Muscle of back (tissue), 3 donors: ENCODE measurements at regions not wholly inside any gene's neighbourhood (a gene's known extent, or its start where the extent isn't known, plus 50 kb on each side); places are given as distances from the start of the nearest gene placed in this dataset.
A peak's percentile ranks its signal among the peaks of the same experiment; 100 is the strongest.
"Not testable (repeated sequence)": the region's sequence is repeated elsewhere in the genome, so short reads cannot be mapped to it uniquely, and the experiment has no call there.

Experiments
- DNase-seq, 3 donors: peaks; one replicate each; pipeline versions ENCODE4 v3.0.0 to v3.0.0-alpha.2; 2013

DNA sequence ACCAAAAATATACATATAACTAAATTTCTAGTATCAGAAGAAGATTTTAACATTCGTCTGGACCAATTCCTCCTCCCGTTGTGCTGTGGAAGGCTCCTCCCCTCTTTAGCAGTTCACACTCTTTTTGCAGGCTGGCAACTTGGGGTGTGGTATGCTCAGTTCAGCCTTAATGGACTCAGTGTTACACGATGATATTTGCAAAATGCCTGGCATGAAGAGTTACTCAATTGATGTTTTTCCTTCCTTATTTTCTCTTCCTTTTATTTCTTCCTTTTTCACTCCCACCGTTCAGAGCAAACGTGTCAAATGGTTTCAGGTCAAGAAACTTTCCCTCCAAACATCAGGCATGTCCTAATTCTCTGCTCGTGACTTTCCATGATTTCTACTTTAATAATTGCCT, 248.3 kb downstream of the PHF14 start:
- no peak for DNase-seq

DNA sequence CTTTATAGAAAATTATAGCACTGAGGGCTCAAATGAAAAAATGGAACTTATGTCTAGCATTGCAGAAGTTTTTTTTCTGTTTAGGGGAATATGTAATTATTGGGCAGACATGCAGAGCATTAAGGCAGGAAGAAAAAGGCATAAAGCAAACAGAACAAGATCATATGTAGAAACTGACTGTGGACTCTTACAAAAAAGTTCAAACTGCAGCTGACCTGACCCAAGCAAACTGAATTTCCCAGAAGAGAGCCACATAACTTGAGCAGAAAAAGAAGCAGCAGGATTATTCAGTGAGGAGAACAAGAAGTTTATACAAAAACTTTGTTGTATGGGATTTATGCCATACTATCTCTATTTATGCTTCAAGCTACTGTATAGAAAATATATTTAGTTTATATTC, 250.9 kb downstream of the PHF14 start:
- DNase-seq = no peak

DNA sequence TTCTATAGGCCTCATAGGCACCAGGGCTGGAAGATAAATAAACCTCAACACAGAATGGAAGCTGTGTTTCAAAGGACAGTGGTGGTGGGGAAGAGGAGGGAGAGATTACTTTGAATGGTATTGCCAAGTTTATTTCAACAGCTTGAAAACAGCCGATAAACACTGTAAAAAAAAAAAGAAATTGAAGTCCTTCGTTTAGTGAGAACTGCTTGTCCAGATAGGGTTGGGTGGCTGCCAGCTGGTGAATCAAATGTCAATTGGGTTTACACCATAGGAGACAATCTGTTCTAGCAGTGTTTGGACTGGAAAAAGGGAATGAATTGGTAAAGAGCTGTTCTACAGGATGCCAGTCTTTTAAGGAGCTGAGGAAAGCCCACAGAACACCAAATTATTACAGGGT, 254.8 kb downstream of the PHF14 start:
- peak in 1 of 3 donors; percentile 30 for DNase-seq

DNA sequence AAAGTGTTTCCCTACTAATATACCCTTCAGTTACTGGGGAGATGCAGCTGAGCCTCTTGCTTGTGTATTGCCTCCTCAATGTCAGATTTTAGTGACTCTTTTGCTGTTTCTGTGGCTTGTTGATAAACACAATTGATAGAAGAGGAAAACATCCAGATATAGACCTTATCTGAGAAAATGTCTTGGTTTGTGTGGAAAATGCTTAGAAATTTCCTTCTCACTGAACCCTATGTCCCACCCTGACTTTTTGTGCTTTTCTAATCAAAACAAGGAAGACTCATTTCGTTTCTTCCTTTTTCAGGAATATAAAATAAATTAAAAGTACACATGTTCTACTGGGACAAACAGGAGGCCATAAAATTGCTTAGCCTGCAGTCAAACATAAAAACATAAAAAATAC, 257.5 kb downstream of the PHF14 start:
- DNase-seq = no peak

DNA sequence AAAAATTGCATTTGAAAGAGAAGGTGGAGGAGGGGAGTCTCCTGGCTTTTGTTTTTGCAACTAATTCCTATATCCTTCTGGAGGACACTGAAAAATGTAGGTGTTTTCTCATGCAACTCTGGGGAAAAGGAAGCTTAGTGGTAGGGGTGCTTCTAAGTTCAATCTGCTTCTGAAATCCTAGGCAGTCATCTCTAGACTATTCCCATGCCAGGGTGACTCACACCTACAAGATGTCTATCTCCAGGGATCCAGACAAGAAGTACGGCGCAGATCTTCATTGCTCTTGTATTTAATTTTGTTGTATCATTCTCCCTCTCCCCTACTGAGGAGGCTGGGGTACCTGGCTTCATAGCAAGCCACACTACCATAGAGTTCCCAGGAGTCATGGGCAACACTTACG, 258.8 kb downstream of the PHF14 start:
- no peak for DNase-seq

DNA sequence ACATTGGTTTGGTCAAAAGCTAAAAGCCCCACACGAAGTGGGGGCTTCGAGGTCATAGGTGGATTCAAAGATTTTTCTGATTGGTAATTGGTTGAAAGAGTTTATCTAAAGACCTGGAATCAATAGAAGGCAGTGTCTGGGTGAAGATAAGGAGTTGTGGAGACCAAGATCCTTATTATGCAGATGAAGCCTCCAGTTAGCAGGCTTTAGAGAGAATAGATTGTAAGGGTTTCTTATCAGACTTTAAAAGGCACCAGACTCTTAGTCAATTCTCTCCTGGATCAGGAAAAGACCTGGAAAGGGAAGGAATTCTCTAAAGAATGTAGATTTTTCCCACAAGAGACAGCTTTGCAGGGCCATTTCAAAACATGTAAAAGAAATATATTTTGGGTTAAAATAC, 260.2 kb downstream of the PHF14 start:
- no peak for DNase-seq

DNA sequence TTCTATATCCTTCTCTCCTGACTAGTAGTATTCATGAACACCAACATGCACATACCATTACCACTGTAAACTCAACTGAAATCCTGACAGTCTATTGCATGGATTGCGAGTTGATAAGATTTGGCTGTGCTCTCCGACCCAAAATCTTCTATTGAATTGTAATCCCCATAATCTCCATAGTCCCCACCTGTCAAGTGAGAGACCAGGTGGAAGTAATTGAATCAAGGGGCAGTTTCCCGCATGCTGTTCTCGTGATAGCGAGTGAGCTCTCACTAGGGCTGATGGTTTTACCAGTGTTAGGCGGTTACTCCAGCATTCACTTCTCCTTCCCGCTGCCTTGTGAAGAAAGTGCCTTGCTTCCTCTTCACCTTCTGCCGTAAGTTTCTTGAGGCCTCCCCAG, 261.8 kb downstream of the PHF14 start:
- DNase-seq = no peak

DNA sequence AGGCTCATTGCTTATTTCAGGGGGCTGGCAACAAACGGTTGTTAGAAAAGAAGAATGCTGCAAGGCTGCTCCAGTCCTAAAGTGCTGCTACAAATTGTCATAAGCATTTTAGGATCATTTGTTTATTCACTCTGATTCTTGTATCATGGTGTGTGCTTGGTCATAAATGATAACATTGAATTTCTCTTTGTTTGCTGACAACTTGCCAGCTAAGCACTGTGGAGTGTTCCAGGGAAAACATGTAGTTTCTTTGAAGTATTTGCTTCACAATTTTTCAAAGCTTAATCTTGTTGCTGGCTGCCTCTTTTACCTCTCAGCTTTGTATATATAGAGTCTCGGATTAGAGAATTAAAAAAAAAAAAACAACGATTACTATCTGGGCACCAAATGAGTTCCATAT, 263.0 kb downstream of the PHF14 start:
- DNase-seq = no peak

DNA sequence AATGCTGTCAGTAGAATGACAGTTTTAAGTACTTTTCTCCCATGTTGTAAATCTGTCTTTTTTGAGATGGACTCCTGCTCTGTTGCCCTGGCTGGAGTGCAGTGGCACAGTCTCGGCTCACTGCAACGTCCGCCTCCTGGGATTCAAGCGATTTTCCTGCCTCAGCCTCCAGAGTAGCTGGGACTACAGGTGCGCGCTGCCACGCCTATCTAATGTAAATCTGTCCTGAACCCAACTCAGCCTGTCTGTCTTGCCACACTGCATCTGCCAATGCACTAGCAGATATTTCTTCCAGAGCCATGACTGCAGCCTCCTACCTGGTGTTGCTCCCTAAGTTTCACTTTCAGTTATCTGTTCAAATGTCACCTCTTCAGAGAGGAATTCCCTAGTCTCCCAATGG, 264.1 kb downstream of the PHF14 start:
- DNase-seq = no peak

DNA sequence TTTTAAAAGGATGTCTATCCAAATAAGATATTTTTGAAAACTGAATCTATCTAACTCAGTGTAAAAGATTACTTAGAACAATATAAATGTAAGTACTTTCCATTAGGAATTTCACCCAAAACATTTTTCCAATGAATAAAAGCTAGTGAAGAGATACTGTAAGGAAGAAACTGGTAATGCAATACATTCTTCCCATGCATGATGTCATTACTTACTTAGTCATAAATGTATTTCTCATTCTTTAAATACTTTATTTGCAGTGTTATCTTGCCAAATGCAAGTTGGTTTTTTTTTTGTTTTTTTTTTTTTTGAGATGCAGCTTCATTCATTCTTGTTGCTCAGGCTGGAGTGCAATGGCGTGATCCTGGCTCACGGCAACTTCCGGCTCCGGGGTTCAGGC, 265.6 kb downstream of the PHF14 start:
- peak in 1 of 3 donors; percentile 33 for DNase-seq

DNA sequence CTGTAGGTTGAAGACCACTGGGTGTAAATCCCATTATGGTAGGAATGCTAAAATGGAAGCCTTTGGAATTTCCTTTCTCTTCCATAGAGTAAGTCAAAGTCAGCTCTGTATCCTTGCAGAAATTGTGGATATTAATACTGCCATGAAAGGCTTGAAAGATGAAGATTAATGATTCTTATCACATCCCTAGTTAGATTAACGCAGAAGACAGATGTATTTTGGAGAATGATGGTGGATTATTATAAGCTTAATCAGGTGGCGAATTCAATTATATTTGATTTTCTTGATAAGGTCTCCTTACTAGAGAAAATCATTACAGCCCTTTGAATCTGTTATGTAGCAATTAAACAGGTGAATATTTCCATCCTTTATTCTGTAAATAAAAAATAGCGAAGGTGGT, 270.1 kb downstream of the PHF14 start:
- DNase-seq = no peak

DNA sequence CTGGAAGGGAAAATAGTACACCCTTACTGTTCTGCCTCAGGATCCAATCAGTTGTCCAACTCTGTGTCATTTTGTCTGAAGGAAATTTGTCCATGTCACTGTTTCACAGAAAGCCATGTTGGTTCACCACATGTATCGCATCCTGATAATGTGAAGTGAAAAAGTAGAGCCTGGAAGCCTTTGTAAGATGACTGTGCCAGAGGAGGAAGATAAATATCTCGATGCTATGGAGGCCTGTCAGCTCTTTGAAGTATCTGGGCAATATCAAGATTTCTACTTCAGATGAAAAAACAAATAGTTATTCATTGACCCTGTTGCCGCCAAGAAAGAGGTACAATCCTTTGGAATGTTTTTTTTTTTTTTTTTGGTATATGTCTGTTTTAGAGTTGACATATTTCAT, 270.5 kb downstream of the PHF14 start:
- DNase-seq = no peak

DNA sequence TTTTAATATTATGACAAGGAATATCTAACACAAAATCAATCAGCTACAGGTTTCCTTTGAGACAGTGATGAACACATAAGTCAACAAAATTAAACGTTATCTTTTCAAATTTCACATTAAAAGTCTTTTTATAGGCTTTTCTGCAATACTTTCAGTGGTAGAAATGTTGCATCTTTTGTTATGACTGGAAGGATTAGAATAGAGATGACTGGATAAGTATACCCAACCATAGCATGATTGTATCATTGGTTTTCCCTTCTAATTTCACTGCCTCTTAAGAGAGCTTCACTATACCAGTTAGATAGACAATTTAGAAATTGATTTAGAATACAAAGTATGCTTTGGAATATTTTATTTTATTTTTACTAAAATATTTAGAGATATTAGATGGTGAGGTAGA, 273.9 kb downstream of the PHF14 start:
- no peak for DNase-seq

DNA sequence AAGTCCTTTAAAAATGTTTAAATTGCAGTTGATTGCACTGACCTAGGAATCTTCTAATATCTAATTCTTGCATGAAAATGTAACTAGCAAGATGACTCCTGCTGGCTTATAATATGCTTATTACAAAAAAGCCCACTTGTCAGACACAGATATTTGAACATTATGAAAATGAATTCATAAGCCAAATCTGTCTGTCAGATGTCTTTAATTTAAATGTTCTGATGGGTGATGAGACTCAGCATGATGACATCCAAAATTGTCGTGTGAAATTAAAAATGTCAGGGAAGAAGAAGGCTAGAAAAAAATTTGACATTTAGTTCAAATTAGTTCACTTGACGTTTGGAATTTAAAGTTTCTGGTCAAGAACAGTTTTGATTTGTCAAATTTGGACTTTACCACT, 277.8 kb downstream of the PHF14 start:
- DNase-seq = no peak

DNA sequence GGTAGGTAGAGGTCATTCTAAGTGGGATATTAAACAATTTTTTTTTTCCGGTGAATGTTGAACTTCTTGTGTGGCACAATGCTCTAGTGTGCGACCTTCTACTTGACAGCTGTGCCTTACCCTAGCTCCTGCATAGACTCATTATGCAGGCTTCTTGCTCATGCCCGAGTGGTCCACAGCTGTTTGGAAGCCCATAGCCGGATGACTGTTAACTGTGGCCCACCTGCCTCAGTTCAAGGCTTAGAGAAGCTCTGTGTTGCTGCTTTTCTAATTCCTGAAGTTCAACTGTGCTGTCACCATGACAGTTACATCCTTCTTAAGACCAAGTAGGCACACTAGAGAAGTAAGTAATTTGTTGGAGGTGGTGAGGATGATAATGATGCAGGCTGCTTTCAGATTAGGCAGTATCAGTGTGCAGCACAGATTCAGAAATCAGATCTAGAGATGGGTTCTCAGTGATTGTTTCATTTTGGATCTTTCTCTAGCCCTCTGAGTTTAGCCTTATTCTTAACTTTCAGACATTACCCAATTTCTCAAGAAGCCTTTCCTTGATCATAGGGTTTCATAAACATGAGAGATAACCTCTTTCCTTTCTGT, 278.4 kb downstream of the PHF14 start:
- DNase-seq = no peak

DNA sequence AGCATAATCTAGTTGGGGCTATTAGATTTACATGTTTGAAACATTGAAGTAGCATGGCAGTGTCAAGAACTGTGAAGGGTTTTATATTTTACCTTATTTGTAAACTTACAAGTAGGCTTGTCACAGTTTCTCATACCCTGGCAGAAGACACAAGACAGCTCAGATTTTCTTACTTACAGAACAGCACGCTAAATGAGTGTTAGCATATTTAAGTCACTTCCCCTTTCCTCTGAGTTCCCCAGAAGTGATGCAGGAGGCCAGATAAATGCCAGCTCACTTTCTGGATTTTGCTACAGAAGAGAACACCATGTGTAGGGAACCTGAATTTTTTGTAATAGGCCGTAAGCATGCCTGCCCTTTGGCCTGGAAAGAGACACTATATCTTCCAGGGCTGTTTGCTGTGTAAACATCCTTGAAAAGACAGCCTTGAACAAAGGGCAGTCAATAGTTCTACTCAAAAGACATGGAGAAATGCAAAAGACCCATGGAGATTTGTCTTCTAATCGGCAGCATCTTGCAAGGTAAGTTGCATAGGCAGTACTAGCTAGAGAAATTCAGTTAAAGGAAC, 279.1 kb downstream of the PHF14 start:
- DNase-seq = no peak

DNA sequence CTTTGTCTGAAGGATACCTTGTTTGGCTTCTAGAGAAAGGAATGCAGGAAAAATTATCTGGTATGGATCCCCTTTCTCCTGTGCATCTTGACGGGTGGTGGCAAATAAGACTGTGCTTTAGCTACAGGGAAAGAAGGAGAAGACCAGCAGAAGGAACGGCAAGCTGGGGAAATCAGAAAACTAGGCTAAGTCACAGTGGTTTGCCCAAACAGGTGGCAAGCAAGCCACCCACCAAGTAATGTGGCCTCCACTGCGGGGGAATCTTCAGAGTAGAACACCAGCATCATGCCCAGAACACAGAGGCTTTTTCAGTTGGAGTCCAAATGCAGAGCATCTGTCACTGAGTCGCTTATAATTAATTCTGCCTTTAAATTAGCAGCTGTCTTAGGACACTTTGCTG, 282.8 kb downstream of the PHF14 start:
- no peak for DNase-seq

DNA sequence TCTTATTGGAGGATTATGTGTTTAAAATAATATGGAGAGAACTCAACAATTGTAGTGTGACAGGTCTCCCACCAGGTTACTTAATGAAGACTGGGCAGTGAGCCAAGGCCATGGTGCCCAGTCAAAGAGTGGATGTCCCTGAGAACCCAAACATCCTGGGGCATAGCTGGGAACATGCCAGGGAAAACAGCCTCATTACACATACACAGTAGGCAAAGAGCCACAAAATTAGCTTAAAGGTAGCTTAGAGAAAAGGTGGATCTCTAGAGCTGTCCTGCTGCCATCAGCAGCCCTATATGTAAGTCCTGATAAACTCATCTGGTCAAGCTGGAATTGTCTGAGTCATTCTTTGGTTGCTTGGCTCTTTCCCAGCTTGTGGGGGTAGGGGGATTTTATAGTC, 287.8 kb downstream of the PHF14 start:
- DNase-seq = no peak

DNA sequence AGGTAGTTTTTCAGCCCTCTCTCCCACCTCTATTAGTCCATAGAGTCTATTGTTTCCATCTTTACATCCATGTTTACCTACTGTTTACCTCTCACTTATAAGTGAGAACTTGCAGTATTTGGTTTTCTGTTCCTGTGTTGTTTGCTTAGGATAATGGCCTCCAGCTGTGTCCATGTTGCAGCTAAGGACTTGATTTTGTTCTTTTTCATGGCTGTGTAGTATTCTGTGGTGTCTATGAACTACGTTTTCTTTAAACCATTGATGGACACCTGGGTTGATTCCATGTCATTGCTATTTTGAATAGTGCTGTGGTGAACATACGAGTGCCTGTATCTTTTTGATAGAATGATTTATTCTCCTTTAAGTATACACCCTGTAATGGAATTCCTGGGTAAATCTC, 292.4 kb downstream of the PHF14 start:
- no peak for DNase-seq

DNA sequence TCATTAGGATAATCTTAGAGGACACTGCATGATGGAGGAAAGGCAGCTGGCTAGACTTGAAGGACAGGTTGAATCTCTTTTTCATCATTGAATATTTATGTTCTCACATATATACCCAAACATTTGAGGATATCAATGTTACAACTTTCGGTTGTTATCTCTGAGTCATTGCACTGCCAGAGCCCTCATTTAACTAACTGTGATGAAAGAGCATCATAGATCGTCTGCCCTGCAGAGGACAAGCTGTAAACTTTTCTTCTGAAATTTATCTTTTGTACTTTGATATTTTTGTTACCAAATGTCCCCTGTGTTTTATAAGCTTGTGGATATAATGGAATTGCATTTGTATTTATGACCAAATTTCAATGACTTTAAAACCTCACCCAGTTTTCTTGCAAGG, 298.7 kb downstream of the PHF14 start:
- no peak for DNase-seq

DNA sequence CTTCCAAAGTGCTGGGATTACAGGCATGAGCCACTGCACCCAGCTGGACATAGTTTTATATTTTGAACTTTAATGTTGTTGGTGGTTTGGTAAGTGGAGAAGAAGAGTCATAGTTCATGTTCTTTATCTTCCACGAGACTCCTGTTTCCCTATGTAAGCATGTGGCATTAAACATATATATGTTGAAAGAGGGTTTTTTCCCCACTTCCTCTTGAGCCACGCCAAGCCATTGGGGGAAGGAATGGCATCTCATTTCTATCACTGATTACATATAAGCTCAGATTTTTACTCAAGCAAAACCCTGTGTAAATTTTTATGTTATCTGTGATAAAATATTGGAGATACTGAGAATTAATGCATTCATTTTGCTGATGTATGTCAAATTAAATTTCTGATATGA, 300.4 kb downstream of the PHF14 start:
- DNase-seq = no peak

DNA sequence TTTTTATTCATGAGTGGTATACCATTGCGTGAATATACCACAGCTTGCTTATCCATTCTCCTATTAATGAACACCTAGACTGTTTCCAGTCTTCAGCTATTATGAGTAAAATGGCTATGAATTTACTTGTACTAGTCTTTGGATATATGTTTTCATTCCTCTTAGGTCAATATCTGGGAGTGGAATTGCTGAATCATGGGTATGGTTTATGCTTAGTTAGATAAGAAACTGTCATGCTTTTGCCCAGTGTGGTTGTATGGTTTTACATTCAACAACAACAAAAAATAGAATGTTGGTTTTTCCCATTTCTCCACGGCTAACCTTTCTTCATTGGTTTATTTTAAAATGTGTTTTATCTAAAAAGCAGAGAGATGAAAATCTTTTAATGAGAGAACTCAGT, 308.3 kb downstream of the PHF14 start:
- no peak for DNase-seq

DNA sequence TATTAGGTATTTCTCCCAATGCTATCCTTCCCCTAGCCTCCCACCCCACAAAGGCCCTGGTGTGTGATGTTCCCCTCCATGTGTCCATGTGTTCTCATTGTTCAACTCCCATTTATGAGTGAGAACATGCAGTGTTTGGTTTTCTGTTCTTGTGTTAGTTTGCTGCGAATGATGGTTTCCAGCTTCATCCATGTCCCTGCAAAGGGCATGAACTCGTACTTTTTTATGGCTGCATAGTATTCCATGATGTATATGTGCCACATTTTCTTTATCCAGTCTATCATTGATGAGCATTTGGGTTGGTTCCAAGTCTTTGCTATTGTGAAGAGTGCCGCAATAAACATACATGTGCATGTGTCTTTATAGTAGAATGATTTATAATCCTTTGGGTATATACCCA, 309.9 kb downstream of the PHF14 start:
- DNase-seq = not testable (repeated sequence)

DNA sequence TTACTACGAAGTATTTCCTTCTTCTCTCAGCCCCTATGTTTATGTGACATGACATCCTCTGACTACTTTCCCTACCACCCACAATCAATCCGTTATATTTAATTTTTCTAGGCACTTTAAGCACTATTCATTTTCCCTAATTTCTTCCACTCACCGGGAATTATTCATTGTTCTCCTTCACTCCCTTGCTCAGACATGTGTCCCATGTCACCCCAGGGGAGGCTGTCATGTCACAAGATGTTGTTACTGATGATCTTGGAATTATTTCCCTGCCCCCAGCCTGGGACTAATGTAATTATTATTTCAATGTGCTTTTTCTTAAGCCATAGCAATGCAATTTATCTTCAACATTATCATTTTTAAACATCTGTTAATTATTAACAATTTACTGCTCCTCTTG, 317.2 kb downstream of the PHF14 start:
- DNase-seq = no peak

DNA sequence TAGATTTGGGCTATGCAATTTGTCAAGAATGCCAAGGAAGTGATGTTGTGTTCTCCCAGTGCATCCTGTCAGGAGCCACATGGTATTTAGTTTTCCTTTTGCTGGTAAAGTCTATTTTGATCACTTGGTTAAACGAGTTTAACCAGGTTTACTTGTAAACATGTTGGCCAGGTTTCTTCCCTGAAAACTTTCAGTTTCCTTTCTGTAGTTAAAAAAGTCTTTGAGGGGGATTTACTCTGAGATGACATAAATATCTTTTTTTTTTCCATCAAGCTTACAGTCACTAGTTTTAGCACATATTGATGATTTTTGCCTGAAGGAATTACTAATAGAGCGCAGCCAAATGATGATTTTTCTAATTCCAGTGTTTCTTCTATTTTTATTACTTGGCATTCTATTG, 320.5 kb downstream of the PHF14 start:
- no peak for DNase-seq
